ENCODE measurements at regions not wholly inside any gene's neighbourhood (a gene's known extent, or its start where the extent isn't known, plus 50 kb on each side); places are given as distances from the start of the nearest gene placed in this dataset.

GRCh38 chr6:25194172-25194678 lies 84.9 kb upstream of the CARMIL1 start:
- TF ChIP-seq, protein P1, sequence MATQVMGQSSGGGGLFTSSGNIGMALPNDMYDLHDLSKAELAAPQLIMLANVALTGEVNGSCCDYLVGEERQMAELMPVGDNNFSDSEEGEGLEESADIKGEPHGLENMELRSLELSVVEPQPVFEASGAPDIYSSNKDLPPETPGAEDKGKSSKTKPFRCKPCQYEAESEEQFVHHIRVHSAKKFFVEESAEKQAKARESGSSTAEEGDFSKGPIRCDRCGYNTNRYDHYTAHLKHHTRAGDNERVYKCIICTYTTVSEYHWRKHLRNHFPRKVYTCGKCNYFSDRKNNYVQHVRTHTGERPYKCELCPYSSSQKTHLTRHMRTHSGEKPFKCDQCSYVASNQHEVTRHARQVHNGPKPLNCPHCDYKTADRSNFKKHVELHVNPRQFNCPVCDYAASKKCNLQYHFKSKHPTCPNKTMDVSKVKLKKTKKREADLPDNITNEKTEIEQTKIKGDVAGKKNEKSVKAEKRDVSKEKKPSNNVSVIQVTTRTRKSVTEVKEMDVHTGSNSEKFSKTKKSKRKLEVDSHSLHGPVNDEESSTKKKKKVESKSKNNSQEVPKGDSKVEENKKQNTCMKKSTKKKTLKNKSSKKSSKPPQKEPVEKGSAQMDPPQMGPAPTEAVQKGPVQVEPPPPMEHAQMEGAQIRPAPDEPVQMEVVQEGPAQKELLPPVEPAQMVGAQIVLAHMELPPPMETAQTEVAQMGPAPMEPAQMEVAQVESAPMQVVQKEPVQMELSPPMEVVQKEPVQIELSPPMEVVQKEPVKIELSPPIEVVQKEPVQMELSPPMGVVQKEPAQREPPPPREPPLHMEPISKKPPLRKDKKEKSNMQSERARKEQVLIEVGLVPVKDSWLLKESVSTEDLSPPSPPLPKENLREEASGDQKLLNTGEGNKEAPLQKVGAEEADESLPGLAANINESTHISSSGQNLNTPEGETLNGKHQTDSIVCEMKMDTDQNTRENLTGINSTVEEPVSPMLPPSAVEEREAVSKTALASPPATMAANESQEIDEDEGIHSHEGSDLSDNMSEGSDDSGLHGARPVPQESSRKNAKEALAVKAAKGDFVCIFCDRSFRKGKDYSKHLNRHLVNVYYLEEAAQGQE (IDR thresholded peaks at IDR 0.05; ENCODE audit: low read depth): no peak; the same call in 1 of the 2 replicates
- no peak for TF ChIP-seq TAF1 (IDR thresholded peaks at IDR 0.05; ENCODE audit: low read depth)
- TF ChIP-seq EP300 (IDR thresholded peaks at IDR 0.05; ENCODE audit: borderline replicate concordance): no peak
- no peak for TF ChIP-seq EGR1 (IDR thresholded peaks at IDR 0.05)
- TF ChIP-seq CREB1 (IDR thresholded peaks at IDR 0.05; ENCODE audit: low read depth): no peak
- no peak for TF ChIP-seq RAD21 (IDR thresholded peaks at IDR 0.05; ENCODE audit: low read depth)
- no peak for TF ChIP-seq YY1 (IDR thresholded peaks at IDR 0.05; ENCODE audit: low read depth)
